Islet precursor cell (in vitro differentiated cells): ENCODE measurements at regions not wholly inside any gene's neighbourhood (a gene's known extent, or its start where the extent isn't known, plus 50 kb on each side); places are given as distances from the start of the nearest gene placed in this dataset.

Experiments
- DNase-seq: peaks from one replicate; pipeline ENCODE4 v3.0.0-alpha.2; 2018

DNA sequence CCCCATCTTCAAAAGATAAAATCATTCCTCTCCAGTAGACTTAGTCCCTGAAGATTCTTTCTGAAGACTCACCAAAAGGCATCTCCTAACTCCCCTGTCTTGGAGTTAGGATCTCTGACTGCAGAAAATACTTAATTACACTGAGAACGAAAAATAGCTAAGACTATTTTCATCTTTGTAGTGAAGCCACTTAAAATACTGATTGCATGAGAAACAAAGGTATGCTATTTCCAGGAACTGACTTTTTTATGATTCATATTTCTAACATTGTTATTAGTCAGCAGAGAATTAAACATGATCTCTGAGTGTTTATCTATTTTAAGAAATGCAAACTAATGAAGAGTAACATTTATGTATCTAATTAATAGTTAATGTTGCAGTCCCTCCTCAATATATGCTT, 71.8 kb upstream of the NR3C2 start:
- no peak for DNase-seq

DNA sequence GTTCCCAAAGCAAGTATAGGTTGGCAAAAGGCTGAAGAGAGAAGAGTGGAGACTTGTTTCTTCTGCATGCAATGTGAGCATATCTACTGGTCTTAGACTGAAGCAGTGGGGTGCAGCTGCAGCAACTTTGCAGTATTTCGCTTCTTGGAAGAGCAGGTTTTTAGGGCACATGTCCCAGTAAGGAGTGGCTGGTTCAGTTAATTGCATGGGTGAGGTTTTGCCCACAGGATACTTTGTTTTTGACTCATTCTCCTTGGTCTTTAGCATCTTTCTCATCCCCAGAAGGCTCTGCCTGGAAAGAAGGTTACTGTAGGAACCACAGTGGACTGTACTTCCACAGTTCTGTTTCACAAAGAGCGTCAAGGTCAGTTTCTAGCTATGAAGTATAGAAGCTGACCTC, 68.0 kb upstream of the NR3C2 start:
- no peak for DNase-seq

DNA sequence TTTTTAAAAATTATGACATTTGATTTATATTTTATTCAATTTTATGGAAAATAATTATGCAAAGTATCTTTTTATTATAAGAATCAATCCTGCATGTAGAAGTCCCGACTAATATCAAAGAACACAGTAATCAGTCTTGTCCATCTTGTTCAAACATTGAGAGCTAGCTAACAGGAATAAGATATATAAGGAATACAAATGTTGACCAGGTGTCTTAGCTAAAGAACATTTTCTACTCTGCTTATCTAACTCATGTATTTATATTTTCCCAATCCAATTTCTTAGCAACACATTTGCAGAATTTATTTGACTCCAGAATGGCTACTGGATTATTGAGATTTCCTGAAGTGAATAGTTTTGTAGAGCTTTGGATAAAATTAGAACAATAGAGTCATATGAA, 61.5 kb upstream of the NR3C2 start:
- no peak for DNase-seq

DNA sequence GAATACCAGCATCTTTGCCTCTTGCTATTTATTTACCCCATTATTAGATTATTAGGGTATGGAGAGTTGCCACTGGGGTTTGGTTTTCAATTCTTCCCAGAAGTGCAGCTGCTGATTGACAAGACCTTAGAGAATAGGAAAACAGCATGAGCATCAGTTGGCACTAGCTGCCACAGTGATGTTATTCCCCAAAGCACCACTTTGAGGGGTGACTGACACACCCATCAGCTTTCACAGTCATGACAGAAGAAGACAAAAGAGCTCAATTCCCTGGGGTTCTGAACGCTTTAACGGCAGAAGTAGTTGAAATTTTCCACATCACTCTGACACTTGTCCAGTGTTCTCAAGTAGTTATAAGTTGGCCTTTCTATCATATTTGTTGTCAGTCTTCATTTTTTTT, 55.0 kb upstream of the NR3C2 start:
- DNase-seq: no peak

DNA sequence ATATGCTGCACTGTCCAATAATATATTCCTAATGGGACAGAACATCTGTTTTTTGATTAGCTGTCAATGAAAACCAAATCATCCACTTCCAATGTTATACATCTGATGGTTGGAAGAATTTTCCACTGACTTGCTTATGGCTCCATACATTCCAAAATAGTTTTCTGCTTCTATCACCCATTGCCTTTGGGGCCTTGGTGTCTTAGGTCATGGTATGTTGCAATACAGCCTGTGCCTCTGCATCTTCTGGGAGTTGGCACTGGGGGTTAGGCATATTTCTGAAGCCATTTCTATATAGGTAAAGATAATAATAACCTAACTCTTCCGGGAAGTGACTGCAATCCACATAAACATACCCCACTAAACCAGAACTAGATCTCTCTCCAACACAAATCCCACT, 53.2 kb upstream of the NR3C2 start:
- DNase-seq: no peak
